Thymus (tissue), 11 donors: ENCODE measurements at regions not wholly inside any gene's neighbourhood (a gene's known extent, or its start where the extent isn't known, plus 50 kb on each side); places are given as distances from the start of the nearest gene placed in this dataset.
A peak's percentile ranks its signal among the peaks of the same experiment; 100 is the strongest.

Experiments
- DNase-seq, 9 donors: peaks; one replicate each; pipeline ENCODE4 v3.0.0-alpha.2; 2013; ENCODE audit warnings: low spot score in 9 of 9, low read depth in 6 of 9, missing footprints in 1 of 9
- H3K27ac ChIP-seq, 2 donors: one replicate each; pipeline ENCODE4 v1.5.1; 2013; ENCODE audit warnings: control low read depth in 1 of 2, low read depth in 1 of 2, low read length in 1 of 2, mild to moderate bottlenecking in 1 of 2, moderate library complexity in 1 of 2
- H3K27me3 ChIP-seq, 2 donors: one replicate each; pipeline ENCODE4 v1.5.1; 2013; ENCODE audit warnings: low read length in 1 of 2; ENCODE audit not compliant: control insufficient read depth in 2 of 2, insufficient read depth in 1 of 2
- H3K36me3 ChIP-seq, 2 donors: one replicate each; pipeline ENCODE4 v1.5.1; 2013; ENCODE audit warnings: low read length in 1 of 2, mild to moderate bottlenecking in 1 of 2, moderate library complexity in 1 of 2; ENCODE audit not compliant: control insufficient read depth in 2 of 2, insufficient read depth in 2 of 2
- H3K4me1 ChIP-seq, 2 donors: one replicate each; pipeline ENCODE4 v1.5.1; 2013; ENCODE audit warnings: low read length in 2 of 2; ENCODE audit not compliant: control insufficient read depth in 2 of 2, insufficient read depth in 2 of 2
- H3K4me3 ChIP-seq, 2 donors: one replicate each; pipeline ENCODE4 v1.5.1; 2013; ENCODE audit warnings: low read length in 2 of 2, control low read depth in 1 of 2, mild to moderate bottlenecking in 1 of 2
- H3K9me3 ChIP-seq, 2 donors: one replicate each; pipeline ENCODE4 v1.5.1; 2013; ENCODE audit warnings: low read length in 1 of 2, mild to moderate bottlenecking in 1 of 2; ENCODE audit not compliant: control insufficient read depth in 2 of 2, insufficient read depth in 1 of 2
- WGBS: extraction: QIAGEN DNeasy Blood & Tissue Kit; methylation state at CpG from one replicate; pipeline ENCODE4 v1.1.7; 2013; 5-methylcytosine and 5-hydroxymethylcytosine counted together
- donor health status: healthy.

DNA sequence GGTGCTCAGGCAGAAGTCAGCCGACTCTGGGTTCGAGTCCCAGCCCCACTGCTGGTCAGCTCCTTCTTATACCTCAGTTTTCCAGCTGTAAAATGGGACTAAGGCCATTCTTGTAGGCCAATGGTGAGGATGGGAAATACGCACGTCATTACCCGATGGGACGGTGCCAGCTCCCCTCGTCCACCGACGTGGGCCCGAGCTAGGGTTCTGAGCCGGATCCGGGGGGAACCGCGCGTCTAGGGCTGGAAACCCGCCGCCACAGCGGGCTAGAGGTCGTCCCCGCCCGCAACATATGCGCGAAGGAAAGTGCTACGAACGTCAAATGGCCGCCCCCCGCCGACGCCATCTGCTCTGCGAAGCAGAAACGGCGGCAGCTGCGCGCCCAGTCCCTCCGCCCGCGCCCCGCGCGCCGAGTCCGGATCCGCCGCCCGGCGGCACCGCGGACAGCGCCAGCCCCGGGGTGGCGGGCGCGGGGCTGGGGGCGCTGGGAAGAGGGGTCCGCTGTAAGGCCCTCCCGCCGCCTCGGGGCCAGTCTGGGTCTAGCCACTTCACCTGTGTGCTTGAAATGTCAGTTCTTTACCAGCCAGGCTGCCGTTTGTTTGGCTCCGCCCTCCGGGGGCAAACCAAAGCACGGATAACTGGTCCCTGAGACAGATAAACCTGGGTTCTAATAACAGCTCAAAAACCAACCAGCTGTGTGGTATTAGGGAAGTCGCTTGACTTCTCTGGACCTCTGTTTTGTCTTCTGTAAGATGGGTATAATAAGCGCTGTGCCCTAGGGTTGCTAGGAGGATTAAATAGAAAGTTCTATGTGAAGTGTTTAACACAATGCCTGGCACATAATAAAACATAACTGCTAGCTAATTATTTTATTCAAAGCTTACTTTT is 103.5 kb upstream of the RCN1 start:
- 13% methylated on average over 64 of the region's 64 CpGs for WGBS
- Histone ChIP-seq H3K4me3 (peak overlapping the region in 1 of 2 donors; percentile 27), H3K36me3 (no peaks in the 10 kb centered on the region)

DNA sequence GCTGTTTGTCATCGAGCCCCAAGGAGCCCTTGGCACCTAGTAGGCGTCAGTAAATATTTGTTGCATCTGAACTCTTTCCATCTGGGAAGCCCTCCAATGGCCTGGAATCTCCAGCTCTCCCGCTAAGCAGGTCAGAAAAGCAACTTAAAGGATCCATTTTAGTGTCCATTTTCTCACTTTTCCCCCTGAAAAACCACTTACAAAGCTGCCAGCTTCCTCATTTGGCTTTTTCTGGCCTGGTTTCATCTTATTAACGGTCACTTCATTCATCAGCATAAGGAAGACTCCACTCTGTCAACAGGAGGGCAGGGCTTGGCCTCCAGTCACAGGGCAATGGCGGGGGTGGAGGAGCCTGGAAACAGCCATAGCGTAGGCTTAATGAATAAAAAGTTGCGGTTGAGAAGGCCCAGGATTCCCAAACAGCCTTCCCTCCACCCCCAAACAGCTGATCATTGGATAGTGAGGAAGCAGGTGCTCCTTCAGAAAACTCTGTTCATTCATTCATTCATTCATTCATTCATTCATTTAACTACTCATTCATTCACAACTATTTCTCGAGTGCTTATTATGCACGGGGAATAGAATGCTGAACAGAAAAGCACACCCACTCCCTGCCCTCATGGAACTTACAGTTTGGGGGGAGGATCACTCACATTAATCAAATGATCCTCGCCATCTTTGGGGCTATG is 104.5 kb upstream of the RCN1 start:
- H3K9me3 ChIP-seq: no peaks in the 10 kb centered on the region
- H3K4me1 ChIP-seq: no peaks in the 10 kb centered on the region
- no peak for DNase-seq
- 81% methylated on average over 10 of the region's 10 CpGs for WGBS
- no peaks in the 10 kb centered on the region for H3K36me3 ChIP-seq
- H3K27ac ChIP-seq: no peak overlapping the region
- H3K4me3 ChIP-seq: no peak overlapping the region
- H3K27me3 ChIP-seq: peaks cover 16 to 31% of the 10 kb centered on the region in 2 donors

More for the DNA sequence above, 103.5 kb upstream of the RCN1 start:
- Histone ChIP-seq H3K27me3 (peaks cover 16 to 31% of the 10 kb centered on the region in 2 donors), H3K27ac (no peak overlapping the region), H3K9me3 (no peaks in the 10 kb centered on the region), H3K4me1 (no peaks in the 10 kb centered on the region)
- peak in 1 of 9 donors; percentile 1 for DNase-seq

DNA sequence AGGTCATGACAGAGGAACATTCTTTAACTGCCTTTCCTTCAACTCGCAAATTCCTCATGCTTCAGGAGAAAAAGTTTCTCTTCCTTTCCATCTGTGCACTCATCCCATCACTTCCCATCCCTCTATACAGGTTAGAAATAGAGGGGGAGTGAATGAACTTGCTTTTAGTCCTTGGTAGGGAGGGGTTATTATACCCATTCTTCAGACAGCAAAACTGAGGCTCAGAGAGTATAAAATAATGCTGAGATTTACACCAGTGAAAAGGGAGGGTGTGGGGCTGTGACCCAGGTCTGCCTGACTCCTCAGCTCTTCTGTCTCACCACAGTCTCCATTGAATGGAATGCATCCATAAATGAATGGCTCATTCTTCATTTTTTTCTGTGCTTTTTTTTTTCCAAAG is 109.4 kb upstream of the RCN1 start:
- no peak for DNase-seq
- Histone ChIP-seq H3K4me3 (no peak overlapping the region), H3K4me1 (no peaks in the 10 kb centered on the region), H3K27ac (no peak overlapping the region), H3K36me3 (no peaks in the 10 kb centered on the region), H3K27me3 (peaks cover under 1 to 8% of the 10 kb centered on the region in 2 donors), H3K9me3 (no peaks in the 10 kb centered on the region)
- WGBS: 98% methylated on average over 1 of the region's 1 CpG

DNA sequence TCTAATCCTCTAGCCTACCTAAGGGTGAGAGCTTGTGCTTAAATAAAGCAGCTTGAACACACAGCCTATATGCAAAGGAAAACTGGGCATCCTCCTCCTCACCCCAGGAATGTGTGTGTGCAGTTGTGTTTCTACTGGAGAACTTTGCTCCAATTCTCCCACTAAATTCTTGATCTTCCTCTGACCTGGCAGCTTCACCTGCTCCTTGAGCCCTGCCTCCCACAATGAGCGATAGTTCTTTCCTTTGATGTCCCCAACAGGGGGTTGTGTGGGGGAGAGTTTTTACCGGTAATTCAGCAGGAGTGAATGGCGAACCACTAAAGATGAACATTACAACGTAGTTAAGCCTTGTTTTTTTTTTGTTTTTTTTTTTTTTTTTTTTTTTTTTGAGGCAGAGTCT is 113.5 kb upstream of the RCN1 start:
- no peaks in the 10 kb centered on the region for H3K36me3 ChIP-seq
- WGBS: 49% methylated on average over 4 of the region's 4 CpGs
- H3K27me3 ChIP-seq: peaks cover 0 to 2% of the 10 kb centered on the region in 2 donors
- H3K4me1 ChIP-seq: no peaks in the 10 kb centered on the region
- no peak overlapping the region for H3K27ac ChIP-seq
- H3K9me3 ChIP-seq: no peaks in the 10 kb centered on the region
- H3K4me3 ChIP-seq: no peak overlapping the region
- no peak for DNase-seq

DNA sequence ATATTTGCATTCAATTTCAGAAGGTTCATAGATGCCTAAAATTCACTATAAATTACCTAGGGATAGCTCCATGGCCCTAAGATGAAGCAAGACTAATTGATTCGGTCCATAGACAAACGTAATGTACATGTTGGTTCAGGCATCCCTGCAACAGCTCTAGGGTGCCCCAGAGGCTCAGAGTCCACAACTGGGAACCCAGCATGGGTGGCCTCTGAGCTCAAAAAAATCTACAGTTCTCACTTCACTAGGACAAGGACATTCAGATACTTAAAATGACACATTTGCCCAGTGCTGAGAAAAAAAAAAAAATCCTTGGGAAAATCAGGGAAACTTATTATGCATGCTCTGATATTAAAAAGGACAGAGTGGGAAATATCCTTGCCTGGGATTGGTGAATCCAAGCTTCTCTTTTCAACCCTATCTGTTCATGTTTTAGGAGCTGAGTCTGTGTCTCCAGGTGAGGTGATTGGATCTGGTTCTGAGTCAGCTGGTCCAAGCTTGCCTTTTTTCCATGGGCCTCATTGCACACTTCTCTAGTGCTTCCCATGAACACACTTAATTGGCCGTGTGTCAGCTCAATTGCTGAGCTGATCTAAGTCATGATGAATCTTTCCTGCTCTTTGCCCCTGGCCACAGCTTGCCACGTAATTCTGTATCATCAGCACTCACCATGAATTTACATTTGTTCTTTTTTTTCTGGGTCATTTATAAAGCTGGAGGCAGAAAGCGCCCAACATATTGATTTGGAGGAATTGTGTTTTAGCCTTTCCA is 116.3 kb upstream of the RCN1 start:
- H3K27ac ChIP-seq: no peak overlapping the region
- no peak for DNase-seq
- no peaks in the 10 kb centered on the region for H3K4me1 ChIP-seq
- H3K9me3 ChIP-seq: no peaks in the 10 kb centered on the region
- H3K27me3 ChIP-seq: peaks cover 0 to 2% of the 10 kb centered on the region in 2 donors
- H3K36me3 ChIP-seq: no peaks in the 10 kb centered on the region
- H3K4me3 ChIP-seq: no peak overlapping the region
- WGBS: 87% methylated on average over 5 of the region's 5 CpGs

DNA sequence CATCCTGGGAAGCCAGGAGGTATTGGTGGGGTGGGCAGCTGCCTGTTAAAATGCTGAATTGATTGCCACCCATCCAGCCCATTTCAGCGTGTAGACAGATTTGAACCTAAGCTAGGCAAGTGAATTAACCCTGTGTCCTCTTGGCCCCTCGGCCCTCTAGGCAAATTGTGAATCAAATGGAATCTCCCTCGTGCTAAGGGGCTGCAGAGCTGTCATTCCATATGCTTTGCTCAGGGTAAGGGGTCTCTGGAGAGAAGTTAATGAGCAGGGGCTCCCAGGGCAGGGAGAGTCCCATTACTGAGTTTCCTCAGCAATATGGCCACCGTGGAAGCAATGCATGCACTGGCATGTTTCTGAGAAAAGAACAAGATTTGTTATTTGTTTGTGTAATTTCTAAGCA is 117.7 kb upstream of the RCN1 start:
- Histone ChIP-seq H3K36me3 (no peaks in the 10 kb centered on the region), H3K9me3 (no peaks in the 10 kb centered on the region), H3K4me1 (no peaks in the 10 kb centered on the region), H3K4me3 (no peak overlapping the region), H3K27me3 (peaks cover 0 to 2% of the 10 kb centered on the region in 2 donors), H3K27ac (no peak overlapping the region)
- 78% methylated on average over 4 of the region's 4 CpGs for WGBS
- no peak for DNase-seq

DNA sequence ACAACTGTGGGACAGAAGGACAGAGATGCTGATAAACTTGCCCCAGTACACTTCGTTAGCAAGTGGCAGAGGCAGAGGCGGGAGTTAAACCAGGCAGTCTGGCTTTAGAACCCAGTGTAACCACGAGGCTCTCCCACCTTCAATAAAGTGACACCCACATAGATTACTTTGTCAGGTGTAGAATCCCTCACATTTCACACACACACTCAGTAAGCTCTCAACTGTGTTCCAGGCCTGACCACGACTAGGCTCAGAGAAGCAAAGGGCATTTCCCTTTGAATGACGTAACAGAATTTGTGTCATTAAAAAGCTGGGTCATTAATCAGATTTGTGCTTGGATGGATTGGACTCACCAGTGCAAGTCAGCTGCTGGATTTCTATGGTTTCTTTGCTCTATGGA is 118.3 kb upstream of the RCN1 start:
- no peaks in the 10 kb centered on the region for H3K27me3 ChIP-seq
- DNase-seq: no peak
- no peaks in the 10 kb centered on the region for H3K36me3 ChIP-seq
- WGBS: 85% methylated on average over 5 of the region's 5 CpGs
- H3K4me3 ChIP-seq: no peak overlapping the region
- H3K4me1 ChIP-seq: no peaks in the 10 kb centered on the region
- H3K27ac ChIP-seq: no peak overlapping the region
- H3K9me3 ChIP-seq: no peaks in the 10 kb centered on the region

DNA sequence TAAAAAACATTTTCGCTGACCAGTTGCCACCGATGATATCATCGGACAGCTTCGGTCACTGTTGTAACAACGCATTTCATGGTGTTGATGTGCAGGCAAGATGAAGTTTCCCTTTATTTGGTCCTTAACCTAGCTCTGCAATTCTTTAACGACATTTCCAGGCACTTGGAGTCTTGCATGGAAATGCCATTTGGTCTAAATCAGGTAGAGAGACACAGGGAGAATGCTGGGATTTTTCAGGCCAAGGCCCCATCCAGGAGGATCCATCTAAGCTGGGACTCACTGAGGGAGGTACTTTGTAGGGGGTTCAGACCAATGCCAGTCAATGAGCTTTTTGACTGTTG is 121.5 kb upstream of the RCN1 start:
- 96% methylated on average over 6 of the region's 6 CpGs for WGBS
- Histone ChIP-seq H3K36me3 (no peaks in the 10 kb centered on the region), H3K27me3 (no peaks in the 10 kb centered on the region), H3K27ac (no peak overlapping the region), H3K4me1 (no peaks in the 10 kb centered on the region), H3K9me3 (no peaks in the 10 kb centered on the region), H3K4me3 (no peak overlapping the region)
- DNase-seq: no peak
